HG03097 (cell line): ENCODE measurements at regions not wholly inside any gene's neighbourhood (a gene's known extent, or its start where the extent isn't known, plus 50 kb on each side); places are given as distances from the start of the nearest gene placed in this dataset.
"Not testable (repeated sequence)": the region's sequence is repeated elsewhere in the genome, so short reads cannot be mapped to it uniquely, and the experiment has no call there.

ENCODE experiments used
- ATAC-seq: cut with Tn5 transposase; IDR thresholded peaks from one replicate; pipeline ENCODE4 v1.9.1; 2021; ENCODE audit not compliant: unreplicated experiment, low FRiP score

- ATAC-seq, result no peak
These were observed 1327.4 kb downstream of the GATA3 start for GRCh38 chr10:9381733-9382532.

- ATAC-seq, result no peak
These were observed 1328.0 kb downstream of the GATA3 start for GRCh38 chr10:9382533-9382866.

GRCh38 chr10:9390516-9390915 lies 1336.0 kb downstream of the GATA3 start:
- ATAC-seq, result no peak

- ATAC-seq, result no peak
These were observed 1344.9 kb downstream of the GATA3 start for GRCh38 chr10:9399275-9399983.

GRCh38 chr10:9402067-9402466 lies 1347.6 kb downstream of the GATA3 start:
- ATAC-seq, result not testable (repeated sequence)

GRCh38 chr10:9402507-9403195 lies 1348.2 kb downstream of the GATA3 start:
- ATAC-seq, result not testable (repeated sequence)

GRCh38 chr10:9407201-9407600 lies 1352.7 kb downstream of the GATA3 start:
- ATAC-seq, result not testable (repeated sequence)

GRCh38 chr10:9416331-9416730 lies 1361.8 kb downstream of the GATA3 start:
- no peak for ATAC-seq

GRCh38 chr10:9419757-9420156 lies 1365.3 kb downstream of the GATA3 start:
- ATAC-seq, result no peak

GRCh38 chr10:9427209-9427608 lies 1372.7 kb downstream of the GATA3 start:
- no peak for ATAC-seq

- no peak for ATAC-seq
These were observed 1382.6 kb downstream of the GATA3 start for GRCh38 chr10:9437131-9437530.

GRCh38 chr10:9443758-9444157 lies 1389.3 kb downstream of the GATA3 start:
- ATAC-seq, result no peak

- no peak for ATAC-seq
These were observed 1395.0 kb downstream of the GATA3 start for GRCh38 chr10:9449530-9449929.

GRCh38 chr10:9450801-9451200 lies 1396.3 kb downstream of the GATA3 start:
- no peak for ATAC-seq

GRCh38 chr10:9451211-9451773 lies 1396.8 kb downstream of the GATA3 start:
- ATAC-seq, result no peak

GRCh38 chr10:9452056-9452455 lies 1397.6 kb downstream of the GATA3 start:
- no peak for ATAC-seq

GRCh38 chr10:9453871-9454270 lies 1399.4 kb downstream of the GATA3 start:
- not testable (repeated sequence) for ATAC-seq

- ATAC-seq, result no peak
These were observed 1415.2 kb downstream of the GATA3 start for GRCh38 chr10:9469663-9470205.

GRCh38 chr10:9470581-9470980 lies 1416.1 kb downstream of the GATA3 start:
- ATAC-seq, result no peak

GRCh38 chr10:9501944-9502343 lies 1447.5 kb downstream of the GATA3 start:
- ATAC-seq, result no peak

- ATAC-seq, result no peak
These were observed 1449.7 kb downstream of the GATA3 start for GRCh38 chr10:9504227-9504626.
